HCT116 (cell line): ENCODE measurements at regions not wholly inside any gene's neighbourhood (a gene's known extent, or its start where the extent isn't known, plus 50 kb on each side); places are given as distances from the start of the nearest gene placed in this dataset.

Experiments used
- ATF3 ChIP-seq: IDR thresholded peaks from 2 replicates; pipeline ENCODE4 v1.6.1; 2012
- CEBPB ChIP-seq: IDR thresholded peaks from 2 replicates; pipeline ENCODE4 v1.6.1; 2012; ENCODE audit warnings: low read depth
- CTCF ChIP-seq, 3 experiments: fragments of 200-600 bp in 1 of 3; sonication (generic) in 1 of 3; IDR thresholded peaks in 2 of 3; conservative IDR thresholded peaks in 1 of 3; 2 replicates each; pipeline ENCODE4 v1.5.1; 2012 to 2017; ENCODE audit warnings: low read depth in 2 of 3, low read length in 2 of 3, antibody characterized with exemption in 1 of 3, borderline replicate concordance in 1 of 3, control low read depth in 1 of 3, mild to moderate bottlenecking in 1 of 3, mixed read lengths in 1 of 3, mixed run types in 1 of 3, moderate library complexity in 1 of 3; ENCODE audit not compliant: insufficient read depth in 1 of 3
- EGR1 ChIP-seq: IDR thresholded peaks from 2 replicates; pipeline ENCODE4 v1.6.1; 2012; ENCODE audit warnings: low read depth
- EZH2 ChIP-seq: fragments of 200-600 bp; sonication (generic); IDR thresholded peaks from 2 replicates; pipeline ENCODE4 v1.6.1; 2017; ENCODE audit warnings: antibody characterized with exemption, mixed run types
- FOSL1 ChIP-seq: IDR thresholded peaks from 2 replicates; pipeline ENCODE4 v1.6.1; 2012; ENCODE audit warnings: low read depth
- POLR2A ChIP-seq: IDR thresholded peaks from 2 replicates; pipeline ENCODE4 v1.7.0; 2011; ENCODE audit warnings: borderline replicate concordance; ENCODE audit not compliant: insufficient read depth, insufficient read length; ENCODE audit errors: extremely low read depth
- POLR2AphosphoS5 ChIP-seq: IDR thresholded peaks from 2 replicates; pipeline ENCODE4 v1.6.1; 2011; ENCODE audit warnings: mild to moderate bottlenecking, low read depth, low read length, moderate library complexity
- RAD21 ChIP-seq: IDR thresholded peaks from 2 replicates; pipeline ENCODE4 v1.6.1; 2012; ENCODE audit warnings: low read depth, mild to moderate bottlenecking
- SIN3A ChIP-seq: IDR thresholded peaks from 2 replicates; pipeline ENCODE4 v1.6.1; 2012; ENCODE audit warnings: low read depth
- SP1 ChIP-seq: IDR thresholded peaks from 2 replicates; pipeline ENCODE4 v1.6.1; 2012; ENCODE audit warnings: low read depth
- TCF7L2 ChIP-seq: IDR thresholded peaks from 2 replicates; pipeline ENCODE4 v1.7.0; 2011; ENCODE audit warnings: borderline replicate concordance, inconsistent platforms; ENCODE audit not compliant: insufficient read depth, insufficient read length; ENCODE audit errors: extremely low read depth
- YY1 ChIP-seq: IDR thresholded peaks from 2 replicates; pipeline ENCODE4 v1.6.1; 2011; ENCODE audit warnings: low read length, low read depth, moderate library complexity, mild to moderate bottlenecking; ENCODE audit not compliant: insufficient replicate concordance; ENCODE audit errors: extremely low read depth
- ZNF274 ChIP-seq: fragments of 200-500 bp; sonication (Bioruptor generic); IDR thresholded peaks from 2 replicates; pipeline ENCODE4 v1.6.1; 2014; ENCODE audit warnings: mild to moderate bottlenecking, low read depth, low read length, inconsistent platforms

- TF ChIP-seq SP1 = no peak
- no peak for TF ChIP-seq CTCF (IDR thresholded peaks at IDR 0.05 in 2 of 3, conservative IDR thresholded peaks at IDR 0.05 in 1 of 3; ENCODE audit: borderline replicate concordance in 1 of 3, insufficient read depth in 1 of 3, low read depth in 2 of 3, low read length in 2 of 3)
- no peak for TF ChIP-seq CEBPB
- TF ChIP-seq SIN3A = no peak
- TF ChIP-seq EZH2 = no peak
- no peak for TF ChIP-seq TCF7L2
- no peak for TF ChIP-seq POLR2AphosphoS5
- TF ChIP-seq YY1 = no peak
- TF ChIP-seq POLR2A = no peak
- TF ChIP-seq EGR1 = no peak
- no peak for TF ChIP-seq ZNF274
- no peak for TF ChIP-seq RAD21
- no peak for TF ChIP-seq FOSL1
- TF ChIP-seq ATF3 = no peak
Observed at GRCh38 chr6:81842254-81842653, 89.8 kb upstream of the TENT5A start.
